GM18858 (cell line): ENCODE measurements at regions not wholly inside any gene's neighbourhood (a gene's known extent, or its start where the extent isn't known, plus 50 kb on each side); places are given as distances from the start of the nearest gene placed in this dataset.

Experiments used
- ATAC-seq: cut with Tn5 transposase; IDR thresholded peaks from one replicate; pipeline ENCODE4 v1.9.1; 2021; ENCODE audit not compliant: unreplicated experiment

DNA sequence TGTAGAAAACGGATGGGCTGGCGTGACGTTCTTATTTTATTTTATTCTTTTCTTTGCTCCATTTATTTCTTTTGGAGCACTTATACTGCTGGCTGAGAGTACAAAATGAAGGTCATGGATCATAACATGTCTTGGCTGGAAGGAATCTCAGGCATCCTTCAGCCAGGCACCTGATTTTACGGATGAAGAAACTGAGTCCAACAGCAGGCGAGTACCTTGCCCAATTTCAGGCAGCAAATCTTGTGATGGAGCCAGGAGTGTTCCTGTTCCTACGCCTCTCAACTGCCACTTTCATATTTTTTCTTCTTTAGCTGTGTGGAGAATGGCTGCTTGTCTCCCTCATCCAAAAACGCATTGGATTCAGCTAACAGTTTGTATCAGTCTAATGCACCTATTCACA is 332.1 kb upstream of the IGFBP7 start:
- no peak for ATAC-seq

DNA sequence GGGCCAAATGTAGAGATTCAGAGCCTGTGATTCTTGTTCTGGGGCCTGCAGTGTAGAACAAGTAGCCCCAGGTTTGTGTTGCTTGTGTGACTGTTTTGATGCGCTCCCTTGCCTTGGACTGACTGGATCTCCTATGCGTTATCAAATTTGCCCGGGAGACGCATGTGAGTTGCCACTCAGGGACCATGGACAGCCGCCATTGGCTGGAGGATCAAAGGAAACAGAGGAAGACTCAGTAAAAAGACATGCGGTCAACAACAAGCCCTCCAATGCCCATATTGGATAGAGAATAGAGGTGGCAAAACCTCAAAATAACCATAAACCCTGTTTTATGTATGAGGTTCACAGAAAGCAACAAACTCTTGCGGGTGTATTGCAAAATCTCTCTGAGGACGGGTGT is 327.5 kb upstream of the IGFBP7 start:
- no peak for ATAC-seq

DNA sequence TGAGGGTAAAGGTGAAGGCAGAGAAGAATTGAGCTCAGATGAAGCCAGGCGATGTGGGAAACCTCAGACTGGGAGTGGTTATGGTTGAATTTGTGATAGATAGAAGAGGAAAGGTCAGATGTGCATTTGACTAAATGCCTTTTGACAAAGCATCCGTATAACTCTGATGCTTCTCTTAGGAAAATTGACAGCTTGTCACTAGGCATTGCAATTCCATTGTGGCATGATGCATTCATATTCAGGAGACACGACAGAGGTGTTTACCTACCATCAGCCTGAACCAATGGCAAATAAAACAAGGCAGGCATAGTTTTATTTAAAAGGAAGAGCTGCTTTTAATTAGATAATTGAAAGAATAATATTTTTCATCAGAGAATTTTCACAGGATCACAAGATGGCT is 325.1 kb upstream of the IGFBP7 start:
- ATAC-seq = no peak

DNA sequence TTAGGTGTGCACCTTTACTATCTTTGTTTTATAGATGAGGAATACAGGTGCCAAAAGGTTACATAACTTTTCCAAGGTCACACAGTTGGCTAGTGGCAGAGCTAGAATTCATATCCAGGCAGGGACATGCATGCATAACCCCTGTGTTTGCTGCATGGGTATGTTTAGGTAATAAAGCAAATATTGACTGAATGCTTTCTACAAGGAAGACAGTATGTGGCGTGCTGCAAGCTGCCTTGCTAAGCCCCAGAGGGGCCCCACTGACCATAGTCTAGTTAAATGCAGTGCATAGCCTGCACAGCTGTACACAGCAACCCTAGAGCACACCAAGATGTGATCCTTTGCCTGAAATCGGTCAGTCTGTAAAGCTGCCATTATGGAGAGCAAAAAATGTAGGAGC is 320.5 kb upstream of the IGFBP7 start:
- ATAC-seq = no peak

DNA sequence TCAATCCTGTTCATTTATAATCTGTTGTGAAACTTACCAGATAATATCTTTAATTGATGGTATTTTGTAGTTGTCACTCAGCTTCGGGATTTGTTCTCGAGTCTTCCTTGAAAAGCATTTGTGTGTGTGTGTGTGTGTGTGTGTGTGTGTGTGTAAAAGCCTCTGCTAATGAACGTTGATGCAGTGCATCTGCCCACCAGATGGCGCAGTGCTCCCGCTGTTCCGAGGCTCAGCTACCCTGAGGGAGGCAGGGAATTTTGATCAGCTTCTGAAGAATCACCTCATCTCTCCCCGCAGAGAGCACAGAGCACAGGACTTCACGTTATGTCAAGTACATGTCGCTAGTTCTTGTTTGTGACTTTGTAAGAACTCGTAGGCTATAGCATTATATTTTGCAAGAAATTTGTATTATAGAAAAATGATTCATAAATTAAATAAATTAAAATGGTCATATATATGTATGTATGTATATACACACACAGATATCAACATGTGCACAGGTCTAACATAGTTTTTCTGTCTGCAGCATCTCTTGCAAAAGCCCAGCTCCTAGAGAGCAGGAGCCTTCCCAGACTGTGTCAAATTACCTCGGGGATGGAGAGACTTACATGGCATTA is 316.7 kb upstream of the IGFBP7 start:
- peak; percentile 80 for ATAC-seq

GRCh38 chr4:57425610-57426009 is 315.4 kb upstream of the IGFBP7 start:
- ATAC-seq = no peak

DNA sequence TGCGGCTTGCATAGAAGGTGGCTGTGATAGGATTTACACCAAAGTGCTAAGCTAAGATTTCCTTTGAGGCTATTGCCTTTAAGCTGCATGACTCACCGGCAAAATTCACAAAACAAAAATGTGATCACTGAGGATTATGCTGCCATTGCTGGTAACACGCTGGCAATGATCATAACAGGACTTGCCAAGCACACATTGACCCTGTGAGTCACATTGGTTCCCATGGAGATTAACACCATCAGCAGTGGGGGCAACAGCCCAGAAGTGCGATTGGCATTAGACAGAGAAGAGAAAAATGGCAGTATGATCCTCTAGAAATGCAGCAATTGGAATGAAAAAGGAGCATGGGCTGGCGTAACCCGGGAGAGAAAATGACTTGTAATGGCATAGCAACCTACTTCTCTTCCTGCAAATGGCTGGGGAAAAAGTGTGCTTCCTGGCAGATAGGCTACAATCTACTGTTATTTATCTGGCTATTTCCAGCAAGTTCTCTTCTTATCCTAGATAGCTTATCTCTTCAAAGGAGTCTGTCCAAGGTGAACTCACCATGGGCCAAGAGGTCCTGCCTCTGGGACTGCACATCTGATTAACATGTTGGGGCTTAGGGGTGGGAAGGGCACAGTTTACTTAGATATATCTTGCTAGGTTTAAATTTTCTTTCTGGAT is 314.2 kb upstream of the IGFBP7 start:
- no peak for ATAC-seq

GRCh38 chr4:57418133-57418532 is 307.9 kb upstream of the IGFBP7 start:
- ATAC-seq = no peak

DNA sequence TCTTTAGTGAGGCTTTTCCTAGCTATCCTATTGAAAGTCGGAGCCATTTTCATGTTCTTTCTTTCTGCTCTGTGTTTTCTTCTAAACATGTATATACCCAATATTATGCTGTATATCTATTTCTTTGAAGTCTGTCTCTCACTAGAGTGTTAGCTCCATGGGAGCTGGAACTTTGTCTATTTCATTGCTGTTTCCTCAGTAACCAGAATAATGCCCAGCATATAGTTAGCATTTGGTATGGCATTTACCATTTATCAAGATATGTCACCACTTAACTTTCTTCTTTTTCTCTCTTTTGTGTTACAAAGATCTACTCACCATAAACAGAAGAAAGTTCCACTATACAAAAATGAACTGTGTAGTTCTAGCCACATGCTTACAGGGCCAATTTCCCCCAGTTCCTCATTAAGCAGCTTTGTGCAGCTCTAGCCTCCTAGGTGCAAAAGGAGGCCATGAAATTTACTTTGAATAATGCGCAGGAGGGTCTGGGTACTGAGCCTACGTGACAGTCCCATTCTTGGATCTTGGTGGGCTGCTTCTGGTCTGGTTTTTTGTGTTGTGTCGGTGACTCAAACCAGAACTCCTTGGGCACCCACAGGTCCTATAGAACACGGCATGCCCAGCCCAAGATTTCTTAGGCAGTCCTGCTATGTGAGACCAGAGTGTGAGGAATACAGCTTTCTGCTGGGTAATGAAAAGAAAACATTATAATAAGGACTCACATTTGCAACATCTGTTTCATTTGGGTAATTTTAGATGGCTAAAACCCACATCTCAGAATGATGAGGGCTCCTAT is 302.3 kb upstream of the IGFBP7 start:
- no peak for ATAC-seq

DNA sequence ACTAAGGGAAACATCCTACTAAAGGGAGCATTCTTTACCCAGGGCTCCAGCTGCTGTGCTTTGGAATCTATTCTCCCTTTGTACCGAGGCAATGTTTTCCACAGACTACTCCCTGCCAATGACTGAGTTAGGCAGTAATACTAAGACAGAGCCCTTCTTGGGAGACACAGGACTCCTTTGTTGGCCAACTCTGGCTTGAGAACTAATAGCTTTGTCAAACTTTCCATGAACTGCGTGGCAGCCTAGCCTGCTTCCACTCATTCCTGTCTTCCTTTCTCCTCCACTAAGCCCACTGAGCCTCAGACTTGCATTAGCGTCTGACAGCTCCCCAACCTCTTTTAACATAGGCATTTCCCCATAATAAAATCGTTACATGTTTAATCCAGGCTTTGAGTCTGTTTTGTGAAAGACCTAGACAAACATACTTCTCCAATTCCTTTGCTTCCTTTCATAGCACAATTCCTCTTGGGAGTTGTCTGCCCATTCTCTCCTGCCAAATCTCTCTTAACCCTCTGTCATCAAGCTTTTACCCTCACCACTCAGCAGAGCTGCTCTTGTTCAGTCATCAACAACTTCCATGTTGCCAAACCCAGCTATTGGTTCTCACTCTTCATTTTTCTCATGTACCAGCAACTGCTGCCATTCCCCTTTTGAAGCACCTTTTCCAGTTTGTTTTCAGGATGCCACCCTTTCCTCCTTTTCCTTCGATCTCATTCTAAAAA is 300.3 kb upstream of the IGFBP7 start:
- ATAC-seq = no peak

DNA sequence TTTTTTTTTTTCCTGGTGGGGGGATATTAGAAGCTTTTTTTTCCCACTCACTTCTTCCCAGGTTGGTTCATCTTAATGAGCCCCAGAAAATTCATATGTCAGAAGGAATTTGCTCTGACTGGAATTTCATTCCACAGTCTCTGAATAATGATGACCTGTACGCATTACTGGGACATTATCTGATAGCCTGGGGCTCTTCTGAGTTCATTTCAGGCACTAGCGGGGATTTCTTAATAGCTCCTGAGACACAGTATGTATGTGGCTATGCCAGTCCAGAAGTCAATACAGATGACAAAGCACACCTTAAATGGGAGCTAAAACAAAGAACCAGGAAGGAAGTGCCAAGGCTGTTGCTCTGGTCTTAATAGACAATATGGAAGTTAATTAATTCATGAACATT is 295.2 kb upstream of the IGFBP7 start:
- ATAC-seq = no peak

DNA sequence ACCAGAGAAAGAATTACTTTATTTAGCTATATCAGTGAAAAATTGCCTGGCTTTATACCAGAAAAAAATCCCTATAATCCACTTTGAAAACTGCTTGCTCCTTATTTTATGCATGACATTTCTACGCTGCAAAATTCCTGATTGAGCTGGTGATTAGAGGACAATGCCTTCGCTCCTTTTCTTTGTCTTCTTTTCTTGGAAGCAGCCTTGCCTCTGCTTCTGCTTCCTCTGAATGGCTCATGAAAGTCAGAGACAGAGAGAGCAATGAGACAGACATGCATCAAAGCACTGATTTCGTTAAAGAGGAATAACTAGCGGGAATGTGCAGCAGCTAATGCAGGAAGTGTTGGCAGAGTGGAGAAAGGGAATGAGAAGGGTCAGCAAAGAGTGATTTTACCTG is 294.3 kb upstream of the IGFBP7 start:
- no peak for ATAC-seq

DNA sequence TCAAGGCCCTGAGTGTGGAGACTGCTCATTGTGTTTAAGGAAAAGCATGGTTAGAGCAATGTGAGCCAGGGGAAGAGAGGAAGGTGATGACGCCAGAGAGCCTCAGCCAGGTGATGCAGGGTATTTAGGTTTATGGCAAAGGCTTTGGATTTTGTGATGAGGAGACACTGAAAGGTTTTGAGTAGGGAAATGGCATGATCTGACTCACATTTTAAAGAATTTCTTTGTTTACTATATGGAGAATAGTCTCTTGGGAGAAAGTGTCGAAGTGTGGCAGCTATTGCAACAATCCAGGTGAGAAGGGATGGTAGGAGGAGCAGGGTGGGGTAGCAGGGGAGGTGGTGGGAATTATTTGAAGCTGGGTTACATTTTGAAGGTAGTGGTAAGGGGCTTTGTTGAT is 293.4 kb upstream of the IGFBP7 start:
- ATAC-seq = no peak

DNA sequence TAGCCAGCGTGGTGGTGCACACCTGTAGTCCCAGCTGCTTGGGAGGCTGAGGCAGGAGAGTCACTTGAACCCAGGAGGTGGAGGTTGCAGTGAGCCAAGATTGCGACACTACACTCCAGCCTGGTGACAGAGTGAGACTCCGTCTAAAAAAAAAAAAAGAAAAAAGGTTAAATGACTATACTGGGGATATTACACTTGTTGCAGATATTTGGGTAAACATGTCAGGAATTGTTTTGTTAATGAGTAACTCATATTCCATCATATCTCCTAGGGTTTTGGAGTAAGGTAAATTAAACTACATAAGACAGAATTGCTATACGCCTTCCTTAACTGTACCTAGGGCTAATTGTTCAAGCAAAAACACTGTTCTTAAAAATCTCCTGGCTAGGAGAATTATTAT is 291.4 kb upstream of the IGFBP7 start:
- no peak for ATAC-seq

DNA sequence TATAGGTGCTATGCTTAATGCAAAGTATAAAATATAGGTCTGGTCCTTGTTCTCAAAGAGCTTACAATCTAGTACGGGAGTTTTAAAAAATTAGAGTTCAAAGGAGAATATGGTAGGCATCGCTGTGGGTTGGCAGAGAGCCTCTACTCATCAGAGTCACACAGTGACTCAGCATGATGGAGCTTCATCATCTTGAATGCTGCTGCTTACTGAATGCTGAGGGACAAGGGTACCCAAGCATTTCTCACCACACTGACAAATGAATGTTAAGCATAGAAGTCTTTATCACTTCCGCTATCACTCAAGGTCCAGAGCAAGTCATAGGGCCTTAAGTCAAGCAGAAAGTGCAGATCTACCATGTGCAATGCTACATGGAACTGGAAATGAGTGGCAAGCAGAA is 268.6 kb upstream of the IGFBP7 start:
- no peak for ATAC-seq

- ATAC-seq = no peak
Observed at GRCh38 chr4:57374866-57375595, 264.8 kb upstream of the IGFBP7 start.

DNA sequence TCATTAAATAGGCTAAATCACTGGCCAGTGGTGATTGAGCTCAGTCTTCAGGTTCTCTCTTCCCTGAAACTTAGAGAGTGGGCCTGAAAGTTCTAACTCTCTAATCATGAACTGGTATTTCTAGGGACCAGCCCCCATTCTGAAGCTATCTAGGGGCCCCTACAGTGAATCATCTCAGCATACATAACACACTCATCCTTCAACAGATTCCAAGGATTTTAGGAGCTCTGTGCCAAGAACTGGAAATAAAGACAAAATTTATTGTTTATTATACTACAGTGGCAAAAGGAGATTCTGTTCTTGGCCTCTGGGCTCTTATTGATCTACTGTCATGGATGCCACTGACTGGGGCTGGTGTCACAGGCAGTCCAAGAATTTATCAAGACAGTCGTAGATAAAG is 263.8 kb upstream of the IGFBP7 start:
- ATAC-seq = no peak

- no peak for ATAC-seq
Observed at GRCh38 chr4:57371671-57372070, 261.5 kb upstream of the IGFBP7 start.

DNA sequence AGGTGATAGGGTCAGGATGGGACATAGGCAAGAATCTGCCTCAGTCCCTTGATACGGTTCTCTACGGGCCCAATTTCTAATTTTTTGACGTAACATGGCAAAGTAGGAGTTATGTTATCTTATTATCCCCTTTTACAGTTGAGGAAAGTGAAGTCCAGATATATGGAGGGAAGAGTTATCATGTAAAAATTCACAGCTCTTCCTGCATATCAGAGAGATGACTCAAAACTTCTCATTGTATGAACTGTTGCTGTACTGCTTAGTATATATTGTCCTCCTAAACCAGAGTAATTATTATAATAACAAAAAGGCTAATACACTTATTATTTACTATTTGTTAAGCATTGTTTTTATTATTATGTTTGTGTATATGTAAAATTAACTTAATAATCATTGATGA is 260.5 kb upstream of the IGFBP7 start:
- ATAC-seq = no peak

DNA sequence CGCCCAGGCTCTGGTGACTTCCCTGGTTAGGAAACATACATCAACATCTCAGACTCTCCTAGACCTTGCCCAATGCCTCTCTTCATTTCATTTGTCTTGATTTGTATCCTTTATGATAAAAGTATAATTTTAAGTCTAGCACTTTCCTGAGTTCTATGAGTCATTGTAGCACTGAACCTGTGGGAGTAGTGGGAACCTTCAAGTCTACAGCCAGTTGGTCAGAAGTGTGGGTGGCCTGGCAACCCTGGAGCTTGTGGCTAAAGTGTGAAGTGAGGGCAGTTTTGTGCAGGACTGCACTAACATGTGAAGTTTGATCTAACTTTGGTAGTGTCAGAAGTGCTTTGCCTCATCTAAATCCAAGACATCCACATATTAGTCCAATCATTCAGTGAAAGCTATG is 259.3 kb upstream of the IGFBP7 start:
- no peak for ATAC-seq

GRCh38 chr4:57364255-57364654 is 254.1 kb upstream of the IGFBP7 start:
- no peak for ATAC-seq
